ENCODE measurements at regions not wholly inside any gene's neighbourhood (a gene's known extent, or its start where the extent isn't known, plus 50 kb on each side); places are given as distances from the start of the nearest gene placed in this dataset.

- no peak for TF ChIP-seq CTCF (conservative IDR thresholded peaks at IDR 0.05; ENCODE audit: low read depth in 2 of 2)
- TF ChIP-seq EZH2phosphoT487 (IDR thresholded peaks at IDR 0.05; ENCODE audit: unreplicated experiment): no peak
- TF ChIP-seq JUNB (IDR thresholded peaks at IDR 0.05; ENCODE audit: unreplicated experiment): no peak
- TF ChIP-seq EZH2 (IDR thresholded peaks at IDR 0.05; ENCODE audit: low read depth, unreplicated experiment): no peak
- TF ChIP-seq ZNF462 (CRISPR knock-in tag; IDR thresholded peaks at IDR 0.05): no peak
- no peak for TF ChIP-seq NANOG (IDR thresholded peaks at IDR 0.05; ENCODE audit: borderline replicate concordance)
- no peak for TF ChIP-seq CREB1 (CRISPR knock-in tag; IDR thresholded peaks at IDR 0.05; ENCODE audit: low read depth)
- no peak for TF ChIP-seq REST (IDR thresholded peaks at IDR 0.05; ENCODE audit: unreplicated experiment)
These were observed 317.6 kb upstream of the TGFBR2 start for GRCh38 chr3:30288830-30289229.

Measured in GM23338 (cell line).